GM12872 (cell line): ENCODE measurements at regions not wholly inside any gene's neighbourhood (a gene's known extent, or its start where the extent isn't known, plus 50 kb on each side); places are given as distances from the start of the nearest gene placed in this dataset.

Experiments
- TF ChIP-seq, protein P1 (sequence below): IDR thresholded peaks from 3 replicates; pipeline ENCODE4 v1.5.1; 2011; ENCODE audit warnings: low read depth, mild to moderate bottlenecking, low read length, moderate library complexity; ENCODE audit not compliant: insufficient read depth

GRCh38 chr2:182506606-182507005 is 79.8 kb upstream of the PDE1A start:
- TF ChIP-seq, protein P1, sequence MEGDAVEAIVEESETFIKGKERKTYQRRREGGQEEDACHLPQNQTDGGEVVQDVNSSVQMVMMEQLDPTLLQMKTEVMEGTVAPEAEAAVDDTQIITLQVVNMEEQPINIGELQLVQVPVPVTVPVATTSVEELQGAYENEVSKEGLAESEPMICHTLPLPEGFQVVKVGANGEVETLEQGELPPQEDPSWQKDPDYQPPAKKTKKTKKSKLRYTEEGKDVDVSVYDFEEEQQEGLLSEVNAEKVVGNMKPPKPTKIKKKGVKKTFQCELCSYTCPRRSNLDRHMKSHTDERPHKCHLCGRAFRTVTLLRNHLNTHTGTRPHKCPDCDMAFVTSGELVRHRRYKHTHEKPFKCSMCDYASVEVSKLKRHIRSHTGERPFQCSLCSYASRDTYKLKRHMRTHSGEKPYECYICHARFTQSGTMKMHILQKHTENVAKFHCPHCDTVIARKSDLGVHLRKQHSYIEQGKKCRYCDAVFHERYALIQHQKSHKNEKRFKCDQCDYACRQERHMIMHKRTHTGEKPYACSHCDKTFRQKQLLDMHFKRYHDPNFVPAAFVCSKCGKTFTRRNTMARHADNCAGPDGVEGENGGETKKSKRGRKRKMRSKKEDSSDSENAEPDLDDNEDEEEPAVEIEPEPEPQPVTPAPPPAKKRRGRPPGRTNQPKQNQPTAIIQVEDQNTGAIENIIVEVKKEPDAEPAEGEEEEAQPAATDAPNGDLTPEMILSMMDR: no peak

DNA sequence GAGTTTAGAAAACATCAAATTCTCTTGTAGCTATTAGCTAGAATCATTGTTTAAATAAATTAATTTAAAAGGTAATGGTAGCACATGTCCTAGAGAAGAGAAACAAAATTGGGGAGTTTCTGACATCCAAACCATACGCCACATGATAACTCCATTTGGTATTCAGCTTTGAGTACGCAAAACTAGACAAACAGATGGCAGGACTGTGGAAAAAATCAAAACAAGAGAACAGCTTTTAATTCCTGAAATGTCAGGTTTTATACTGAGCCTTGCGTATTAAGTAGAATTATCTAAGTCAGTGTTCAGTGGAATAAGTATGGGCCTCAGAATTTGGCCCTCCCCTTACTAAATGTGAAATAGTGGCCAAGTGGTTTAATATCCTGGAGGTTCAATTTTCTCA is 82.4 kb upstream of the PDE1A start:
- TF ChIP-seq, protein P1: no peak

- TF ChIP-seq, protein P1: no peak
Measured at GRCh38 chr2:182521453-182522404, 94.9 kb upstream of the PDE1A start.

DNA sequence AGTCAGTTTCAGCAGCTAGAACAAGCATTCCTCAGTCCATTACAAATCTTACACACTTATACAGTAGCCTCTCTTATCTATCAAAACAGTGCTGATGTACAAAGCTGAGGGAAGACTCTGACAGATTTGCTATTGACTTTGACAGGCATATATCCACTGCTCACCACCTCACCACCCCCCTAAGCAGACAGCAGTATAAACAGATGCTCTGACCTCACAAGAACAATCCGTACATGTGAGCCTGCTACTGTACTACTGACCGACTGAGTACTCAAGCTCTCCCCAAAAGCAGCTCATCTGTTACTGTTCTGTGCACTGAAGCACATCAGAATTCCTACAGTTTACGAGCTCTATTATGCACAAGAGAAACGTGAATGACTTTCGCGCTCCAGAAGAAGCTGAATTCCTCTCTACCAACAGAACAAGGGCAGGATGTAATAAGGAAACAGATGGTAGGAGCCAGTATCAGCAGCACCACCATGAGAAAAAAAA is 95.6 kb upstream of the PDE1A start:
- TF ChIP-seq, protein P1: no peak

DNA sequence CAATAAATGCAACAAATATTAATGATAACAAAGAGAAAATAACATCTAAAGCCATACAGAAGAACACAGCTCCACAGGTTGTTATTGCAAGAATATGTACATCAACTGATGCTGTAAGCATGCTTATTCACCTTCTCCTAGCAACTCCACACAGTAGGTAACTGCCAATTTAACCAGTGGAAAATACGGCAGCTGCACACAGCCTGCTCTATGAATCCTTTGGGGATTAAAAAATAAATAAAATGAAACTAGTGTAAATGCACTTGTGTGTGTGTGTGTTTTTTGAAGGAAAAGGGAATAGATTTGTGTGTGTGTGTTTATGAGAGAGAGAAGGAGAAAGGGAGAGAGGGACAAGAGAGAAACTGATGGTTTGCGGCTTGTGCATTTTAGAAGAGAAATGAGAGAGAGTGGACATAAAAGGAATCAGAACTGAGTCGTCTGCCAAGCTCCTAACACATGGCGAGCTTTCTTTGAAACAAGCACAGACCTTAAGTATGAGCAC is 96.2 kb upstream of the PDE1A start:
- TF ChIP-seq, protein P1: no peak

DNA sequence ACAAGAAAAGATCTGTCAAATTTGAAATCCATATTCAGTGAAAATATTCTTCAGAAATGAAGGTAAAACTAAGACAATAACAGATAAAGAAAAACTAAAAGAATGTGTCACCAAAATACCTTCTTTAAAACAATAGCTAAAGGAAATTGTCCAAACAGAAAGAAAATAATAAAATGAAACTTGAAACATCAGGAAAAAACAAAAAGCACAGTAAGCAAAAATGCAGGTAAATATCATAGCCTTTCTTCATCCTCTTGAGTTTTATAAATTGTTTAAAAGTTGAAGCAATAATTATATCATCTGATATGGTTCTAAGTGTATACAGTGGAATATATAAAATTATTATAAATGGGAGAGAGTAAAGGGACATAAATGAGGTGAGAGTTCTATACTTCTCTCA is 103.8 kb upstream of the PDE1A start:
- TF ChIP-seq, protein P1: no peak

DNA sequence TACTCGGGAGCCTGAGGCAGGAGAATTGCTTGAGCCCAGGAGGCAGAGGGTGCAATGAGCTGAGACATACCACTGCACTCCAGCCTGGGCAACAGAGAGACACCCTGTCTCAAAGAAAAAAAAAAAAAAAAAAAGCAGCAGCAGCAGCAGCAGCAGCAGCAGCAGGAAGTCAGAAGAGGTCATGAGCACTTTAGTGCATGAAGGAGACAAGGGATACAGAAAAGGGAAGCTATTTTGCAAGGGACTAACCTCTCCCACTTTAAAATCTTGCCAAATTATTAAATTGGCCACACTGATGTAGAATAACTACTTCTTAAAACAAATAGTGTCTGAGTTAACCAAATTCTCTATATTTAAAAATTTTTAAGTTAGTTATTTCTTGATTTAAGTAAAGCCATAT is 113.4 kb upstream of the PDE1A start:
- TF ChIP-seq, protein P1: no peak
